Spinal cord (tissue), 9 donors: ENCODE measurements at regions not wholly inside any gene's neighbourhood (a gene's known extent, or its start where the extent isn't known, plus 50 kb on each side); places are given as distances from the start of the nearest gene placed in this dataset.

Source experiments
- DNase-seq, 6 donors: peaks; one replicate each; pipeline versions ENCODE4 v3.0.0 to v3.0.0-alpha.2; 2013 to 2015; ENCODE audit warnings: low spot score in 6 of 6, low read depth in 4 of 6
- H3K27ac ChIP-seq: one replicate; pipeline ENCODE4 v1.5.1; 2013; ENCODE audit warnings: low read depth, low read length, control low read depth
- H3K27me3 ChIP-seq: one replicate; pipeline ENCODE4 v1.6.1; 2013; ENCODE audit warnings: low read length; ENCODE audit not compliant: control insufficient read depth, insufficient read depth
- H3K36me3 ChIP-seq: one replicate; pipeline ENCODE4 v1.6.1; 2013; ENCODE audit warnings: low read length; ENCODE audit not compliant: control insufficient read depth, insufficient read depth
- H3K4me1 ChIP-seq: one replicate; pipeline ENCODE4 v1.6.1; 2013; ENCODE audit warnings: low read length; ENCODE audit not compliant: control insufficient read depth, insufficient read depth
- H3K4me3 ChIP-seq: one replicate; pipeline ENCODE4 v1.5.1; 2013; ENCODE audit warnings: low read depth, low read length, control low read depth
- H3K9me3 ChIP-seq: one replicate; pipeline ENCODE4 v1.6.1; 2013; ENCODE audit warnings: low read length; ENCODE audit not compliant: control insufficient read depth, insufficient read depth
- WGBS: methylation state at CpG from one replicate; pipeline ENCODE4 v1.1.5; 2013; ENCODE audit warnings: missing lambda C conversion rate; ENCODE audit not compliant: insufficient coverage; 5-methylcytosine and 5-hydroxymethylcytosine counted together
- donor health status: healthy.

- WGBS: no CpG with 5 or more reads among the region's 1 CpG
- peak in 1 of 6 donors; percentile 16 for DNase-seq
- Histone ChIP-seq H3K4me1 (no peaks in the 10 kb centered on the region), H3K27me3 (no peaks in the 10 kb centered on the region), H3K4me3 (no peak overlapping the region), H3K9me3 (no peaks in the 10 kb centered on the region), H3K27ac (no peak overlapping the region), H3K36me3 (no peaks in the 10 kb centered on the region)
These were observed 70.3 kb upstream of the CNTLN start for GRCh38 chr9:17064558-17064957.

- Histone ChIP-seq H3K9me3 (no peaks in the 10 kb centered on the region), H3K36me3 (no peaks in the 10 kb centered on the region), H3K27ac (no peak overlapping the region), H3K4me3 (no peak overlapping the region), H3K4me1 (no peaks in the 10 kb centered on the region), H3K27me3 (no peaks in the 10 kb centered on the region)
- DNase-seq: peak in 2 of 6 donors; percentile 27 to 45
- no CpG with 5 or more reads among the region's 2 CpGs for WGBS
These were observed 71.2 kb upstream of the CNTLN start for GRCh38 chr9:17063535-17064135.

DNA sequence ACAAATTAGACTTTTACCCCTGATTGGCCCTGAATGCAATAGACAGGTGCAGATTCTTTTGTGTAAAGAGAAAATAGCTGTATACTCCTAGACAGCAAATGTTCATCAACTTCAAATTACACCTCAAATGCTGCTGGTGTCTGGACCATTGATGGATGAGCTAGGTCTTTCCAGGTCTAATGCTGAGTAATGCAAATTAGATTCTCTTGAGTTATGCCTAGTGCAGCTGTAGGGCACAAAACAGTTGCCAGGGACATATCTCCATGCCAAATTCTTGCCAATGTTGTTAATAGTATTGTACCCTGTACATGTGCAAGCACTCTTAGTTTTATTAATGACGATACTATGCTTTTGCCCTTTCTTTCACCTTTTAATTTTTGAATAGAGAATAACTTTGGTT, 72.3 kb upstream of the CNTLN start:
- H3K9me3 ChIP-seq: no peaks in the 10 kb centered on the region
- H3K27ac ChIP-seq: no peak overlapping the region
- no peaks in the 10 kb centered on the region for H3K27me3 ChIP-seq
- no peaks in the 10 kb centered on the region for H3K4me1 ChIP-seq
- peak in 1 of 6 donors; percentile 19 for DNase-seq
- no peak overlapping the region for H3K4me3 ChIP-seq
- no peaks in the 10 kb centered on the region for H3K36me3 ChIP-seq
- WGBS: no CpG with 5 or more reads among the region's 1 CpG

GRCh38 chr9:17060450-17060849, 74.4 kb upstream of the CNTLN start:
- no peak overlapping the region for H3K4me3 ChIP-seq
- H3K36me3 ChIP-seq: no peaks in the 10 kb centered on the region
- H3K9me3 ChIP-seq: no peaks in the 10 kb centered on the region
- no peaks in the 10 kb centered on the region for H3K4me1 ChIP-seq
- no peaks in the 10 kb centered on the region for H3K27me3 ChIP-seq
- DNase-seq: no peak
- H3K27ac ChIP-seq: no peak overlapping the region

DNA sequence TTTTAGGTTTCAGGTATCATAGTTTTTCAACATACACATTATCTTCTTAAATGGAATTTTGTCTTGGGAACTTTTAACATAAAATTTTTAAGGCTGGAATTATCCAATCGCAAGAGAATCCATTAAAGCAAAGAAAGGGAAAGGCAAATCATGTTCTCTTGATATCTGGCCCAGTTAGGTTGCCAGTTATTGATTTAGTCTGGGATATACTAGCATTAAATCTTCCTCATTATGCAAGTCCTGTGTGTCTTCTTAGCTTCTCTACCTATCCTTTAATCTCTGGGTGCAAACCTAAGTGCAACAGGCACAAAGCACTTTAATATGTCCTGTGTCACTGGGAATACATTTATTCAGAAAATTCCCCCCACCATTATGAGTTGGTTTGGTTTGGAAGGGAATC, 75.4 kb upstream of the CNTLN start:
- Histone ChIP-seq H3K4me1 (no peaks in the 10 kb centered on the region), H3K36me3 (no peaks in the 10 kb centered on the region), H3K4me3 (no peak overlapping the region), H3K9me3 (no peaks in the 10 kb centered on the region), H3K27ac (no peak overlapping the region), H3K27me3 (no peaks in the 10 kb centered on the region)
- no CpG with 5 or more reads among the region's 1 CpG for WGBS
- no peak for DNase-seq

DNA sequence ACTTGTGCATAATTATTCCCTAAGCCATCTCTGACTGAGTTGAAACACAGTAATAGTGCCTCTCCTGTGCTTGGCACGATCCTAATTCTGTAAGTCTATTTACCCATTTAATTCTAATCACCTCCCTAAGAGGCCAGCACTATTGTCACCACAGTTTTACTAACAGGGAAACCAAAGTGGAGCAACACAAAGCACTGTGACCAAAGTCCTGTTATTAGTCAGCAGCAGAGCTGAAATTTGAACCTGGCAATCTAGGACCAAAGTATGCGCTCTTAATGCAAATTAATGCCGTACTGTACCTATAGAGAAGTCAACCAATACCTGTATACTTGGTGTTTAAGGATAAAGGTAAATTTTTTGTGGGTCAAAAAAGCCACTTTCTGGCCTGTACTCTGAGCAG, 77.1 kb upstream of the CNTLN start:
- H3K4me1 ChIP-seq: no peaks in the 10 kb centered on the region
- H3K9me3 ChIP-seq: no peaks in the 10 kb centered on the region
- WGBS: 78% methylated on average over 1 of the region's 3 CpGs
- no peak overlapping the region for H3K27ac ChIP-seq
- no peaks in the 10 kb centered on the region for H3K36me3 ChIP-seq
- H3K27me3 ChIP-seq: no peaks in the 10 kb centered on the region
- peak in 1 of 6 donors; percentile 62 for DNase-seq
- no peak overlapping the region for H3K4me3 ChIP-seq

DNA sequence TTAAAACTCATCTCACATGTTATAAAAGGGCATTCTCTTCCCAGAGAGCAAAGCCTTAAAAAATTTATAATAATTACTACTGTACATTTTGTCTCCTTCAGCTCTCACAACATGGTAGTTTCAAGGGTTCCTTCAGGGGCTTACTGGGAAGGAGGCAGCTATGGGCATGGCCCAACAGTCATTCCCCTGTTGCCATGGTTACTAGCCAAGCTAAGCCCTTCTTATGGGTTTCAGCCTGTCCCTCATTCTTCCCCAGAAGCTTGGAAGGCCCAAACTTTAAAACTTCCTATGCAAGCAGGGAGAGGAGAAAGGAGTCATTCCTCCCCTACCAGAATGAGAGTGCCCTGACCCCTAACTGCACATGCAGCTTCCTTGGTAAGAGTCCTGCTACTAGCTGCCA, 82.2 kb upstream of the CNTLN start:
- H3K4me1 ChIP-seq: no peaks in the 10 kb centered on the region
- H3K27me3 ChIP-seq: no peaks in the 10 kb centered on the region

GRCh38 chr9:17045381-17045940, 89.4 kb upstream of the CNTLN start:
- no peak overlapping the region for H3K4me3 ChIP-seq
- H3K4me1 ChIP-seq: no peaks in the 10 kb centered on the region
- H3K27me3 ChIP-seq: no peaks in the 10 kb centered on the region
- H3K9me3 ChIP-seq: no peaks in the 10 kb centered on the region
- H3K27ac ChIP-seq: no peak overlapping the region
- H3K36me3 ChIP-seq: no peaks in the 10 kb centered on the region
- WGBS: no CpG with 5 or more reads among the region's 3 CpGs
- DNase-seq: peak in 1 of 6 donors; percentile 56

More for the DNA sequence above, 82.2 kb upstream of the CNTLN start:
- Histone ChIP-seq H3K9me3 (no peaks in the 10 kb centered on the region), H3K36me3 (no peaks in the 10 kb centered on the region), H3K4me3 (no peak overlapping the region), H3K27ac (no peak overlapping the region)
- DNase-seq: no peak

GRCh38 chr9:17031546-17031945, 103.3 kb upstream of the CNTLN start:
- H3K4me3 ChIP-seq: no peak overlapping the region
- no CpG with 5 or more reads among the region's 3 CpGs for WGBS
- no peaks in the 10 kb centered on the region for H3K36me3 ChIP-seq
- H3K9me3 ChIP-seq: peaks cover 4% of the 10 kb centered on the region
- no peaks in the 10 kb centered on the region for H3K4me1 ChIP-seq
- H3K27me3 ChIP-seq: no peaks in the 10 kb centered on the region
- no peak for DNase-seq
- no peak overlapping the region for H3K27ac ChIP-seq

DNA sequence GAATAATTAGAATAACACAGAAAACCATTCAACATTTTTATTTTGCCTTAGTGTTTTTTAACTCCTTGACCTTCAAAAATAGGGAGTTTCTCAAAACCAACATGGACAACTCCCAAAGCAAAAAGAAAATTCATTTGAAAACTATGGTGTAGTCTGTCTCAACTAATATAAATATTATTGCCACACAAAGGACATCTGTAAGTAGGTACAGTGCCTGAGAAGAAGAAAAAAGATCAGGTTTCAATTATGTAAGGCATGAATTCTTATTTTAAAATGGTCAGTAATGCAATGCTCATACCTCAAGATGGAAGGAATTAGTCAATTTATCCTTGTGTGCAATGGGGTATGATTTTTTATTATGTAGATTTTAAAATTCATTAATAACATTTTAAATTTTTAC, 109.6 kb upstream of the CNTLN start:
- H3K36me3 ChIP-seq: no peaks in the 10 kb centered on the region
- no peak overlapping the region for H3K27ac ChIP-seq
- DNase-seq: no peak
- no peaks in the 10 kb centered on the region for H3K27me3 ChIP-seq
- no peak overlapping the region for H3K4me3 ChIP-seq
- no peaks in the 10 kb centered on the region for H3K4me1 ChIP-seq
- H3K9me3 ChIP-seq: peaks cover 2% of the 10 kb centered on the region
